Smooth muscle cell (in vitro differentiated cells): ENCODE measurements at regions not wholly inside any gene's neighbourhood (a gene's known extent, or its start where the extent isn't known, plus 50 kb on each side); places are given as distances from the start of the nearest gene placed in this dataset.

Experiments used
- DNase-seq: peaks from one replicate; lab custom pipeline; 2025; ENCODE audit not compliant: unreplicated experiment; lab: John Stamatoyannopoulos, UW
- H2AFZ ChIP-seq: fragments of 200-600 bp; sonication (generic); 2 replicates; pipeline ENCODE4 v1.6.0; 2016; ENCODE audit warnings: antibody characterized with exemption, low read depth, mild to moderate bottlenecking
- H3F3A ChIP-seq: fragments of 200-600 bp; sonication (generic); 2 replicates; pipeline ENCODE4 v1.6.0; 2017; ENCODE audit warnings: antibody characterized with exemption, low read depth
- H3K27ac ChIP-seq: fragments of 200-600 bp; sonication (generic); 2 replicates; pipeline ENCODE4 v1.5.1; 2016; ENCODE audit warnings: low read depth, mild to moderate bottlenecking
- H3K27me3 ChIP-seq: fragments of 200-600 bp; sonication (generic); 2 replicates; pipeline ENCODE4 v1.6.1; 2016; ENCODE audit warnings: low read depth, mild to moderate bottlenecking
- H3K36me3 ChIP-seq: fragments of 200-600 bp; sonication (generic); 2 replicates; pipeline ENCODE4 v1.5.1; 2016; ENCODE audit warnings: low read depth
- H3K4me1 ChIP-seq: fragments of 200-600 bp; sonication (generic); 2 replicates; pipeline ENCODE4 v1.5.1; 2016; ENCODE audit warnings: low read depth
- H3K4me2 ChIP-seq: fragments of 200-600 bp; sonication (generic); 2 replicates; pipeline ENCODE4 v1.6.0; 2016; ENCODE audit warnings: mild to moderate bottlenecking
- H3K4me3 ChIP-seq: fragments of 200-600 bp; sonication (generic); 2 replicates; pipeline ENCODE4 v1.5.1; 2016; ENCODE audit warnings: mild to moderate bottlenecking
- H3K79me2 ChIP-seq: fragments of 200-600 bp; sonication (generic); 2 replicates; pipeline ENCODE4 v1.6.0; 2016; ENCODE audit warnings: low read depth, mild to moderate bottlenecking
- H3K9ac ChIP-seq: fragments of 200-600 bp; sonication (generic); 2 replicates; pipeline ENCODE4 v1.6.0; 2016; ENCODE audit warnings: low read depth
- H3K9me3 ChIP-seq: fragments of 200-600 bp; sonication (generic); replicated peaks from 2 replicates; pipeline ENCODE4 v1.5.1; 2016; ENCODE audit warnings: low read depth
- H4K20me1 ChIP-seq: fragments of 200-600 bp; sonication (generic); 2 replicates; pipeline ENCODE4 v1.6.0; 2016; ENCODE audit warnings: low read depth
- WGBS: methylation state at CpG from one replicate; pipeline ENCODE4 v1.1.7; 2016; ENCODE audit warnings: low lambda C conversion rate; 5-methylcytosine and 5-hydroxymethylcytosine counted together
- TF ChIP-seq, protein P1 (sequence below): fragments of 200-600 bp; sonication (generic); IDR thresholded peaks from 2 replicates; pipeline ENCODE4 v1.5.1; 2017; ENCODE audit warnings: borderline replicate concordance, mild to moderate bottlenecking, antibody characterized with exemption; ENCODE audit not compliant: insufficient read depth, poor library complexity, severe bottlenecking

GRCh38 chr21:25179116-25179515, 428.2 kb downstream of the MRPL39 start:
- WGBS, result 78% methylated on average over 1 of the region's 1 CpG

GRCh38 chr21:25176637-25177412, 430.5 kb downstream of the MRPL39 start:
- no peaks in the 10 kb centered on the region for H3K79me2 ChIP-seq
- H3K27ac ChIP-seq, result no peak overlapping the region
- TF ChIP-seq, protein P1, sequence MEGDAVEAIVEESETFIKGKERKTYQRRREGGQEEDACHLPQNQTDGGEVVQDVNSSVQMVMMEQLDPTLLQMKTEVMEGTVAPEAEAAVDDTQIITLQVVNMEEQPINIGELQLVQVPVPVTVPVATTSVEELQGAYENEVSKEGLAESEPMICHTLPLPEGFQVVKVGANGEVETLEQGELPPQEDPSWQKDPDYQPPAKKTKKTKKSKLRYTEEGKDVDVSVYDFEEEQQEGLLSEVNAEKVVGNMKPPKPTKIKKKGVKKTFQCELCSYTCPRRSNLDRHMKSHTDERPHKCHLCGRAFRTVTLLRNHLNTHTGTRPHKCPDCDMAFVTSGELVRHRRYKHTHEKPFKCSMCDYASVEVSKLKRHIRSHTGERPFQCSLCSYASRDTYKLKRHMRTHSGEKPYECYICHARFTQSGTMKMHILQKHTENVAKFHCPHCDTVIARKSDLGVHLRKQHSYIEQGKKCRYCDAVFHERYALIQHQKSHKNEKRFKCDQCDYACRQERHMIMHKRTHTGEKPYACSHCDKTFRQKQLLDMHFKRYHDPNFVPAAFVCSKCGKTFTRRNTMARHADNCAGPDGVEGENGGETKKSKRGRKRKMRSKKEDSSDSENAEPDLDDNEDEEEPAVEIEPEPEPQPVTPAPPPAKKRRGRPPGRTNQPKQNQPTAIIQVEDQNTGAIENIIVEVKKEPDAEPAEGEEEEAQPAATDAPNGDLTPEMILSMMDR, result no peak
- no peaks in the 10 kb centered on the region for H3K27me3 ChIP-seq
- H3K4me1 ChIP-seq, result no peaks in the 10 kb centered on the region
- no peak overlapping the region for H3K4me2 ChIP-seq
- H3K36me3 ChIP-seq, result no peaks in the 10 kb centered on the region
- DNase-seq, result no peak
- no peaks in the 10 kb centered on the region for H3K9me3 ChIP-seq
- no peak overlapping the region for H2AFZ ChIP-seq
- no peaks in the 10 kb centered on the region for H4K20me1 ChIP-seq
- H3K9ac ChIP-seq, result no peak overlapping the region
- H3F3A ChIP-seq, result no peaks in the 10 kb centered on the region
- H3K4me3 ChIP-seq, result no peak overlapping the region
- 77% methylated on average over 5 of the region's 5 CpGs for WGBS

More at GRCh38 chr21:25179116-25179515, 428.2 kb downstream of the MRPL39 start:
- no peaks in the 10 kb centered on the region for H3K9me3 ChIP-seq
- H2AFZ ChIP-seq, result no peak overlapping the region
- H3K27ac ChIP-seq, result no peak overlapping the region
- no peaks in the 10 kb centered on the region for H3F3A ChIP-seq
- no peaks in the 10 kb centered on the region for H3K36me3 ChIP-seq
- TF ChIP-seq, protein P1, result no peak
- no peaks in the 10 kb centered on the region for H4K20me1 ChIP-seq
- no peak overlapping the region for H3K9ac ChIP-seq
- H3K79me2 ChIP-seq, result no peaks in the 10 kb centered on the region
- no peak for DNase-seq
- no peak overlapping the region for H3K4me3 ChIP-seq
- H3K4me2 ChIP-seq, result no peak overlapping the region
- no peaks in the 10 kb centered on the region for H3K4me1 ChIP-seq
- no peaks in the 10 kb centered on the region for H3K27me3 ChIP-seq

DNA sequence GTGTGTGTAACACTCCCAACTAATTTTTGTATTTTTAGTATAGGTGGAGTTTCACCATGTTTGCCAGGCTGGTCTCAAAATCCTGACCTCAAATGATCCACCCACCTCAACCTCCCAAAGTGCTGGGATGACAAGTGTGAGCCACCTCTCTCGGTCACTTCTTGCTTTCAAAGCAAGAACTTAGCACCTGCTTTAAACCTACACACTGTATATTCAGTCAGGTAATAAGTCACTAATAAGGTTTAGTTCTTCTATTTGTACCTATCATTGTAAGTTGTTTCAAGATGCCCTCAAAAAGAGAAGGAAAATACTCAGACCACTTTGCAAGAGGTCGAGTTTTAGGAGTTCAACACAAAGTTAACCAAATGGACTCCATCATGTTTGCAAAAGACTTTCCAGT, 431.3 kb downstream of the MRPL39 start:
- DNase-seq, result no peak
- TF ChIP-seq, protein P1, result no peak
- 76% methylated on average over 2 of the region's 2 CpGs for WGBS

GRCh38 chr21:25171438-25171837, 435.8 kb downstream of the MRPL39 start:
- WGBS, result 80% methylated on average over 6 of the region's 6 CpGs

More for the DNA sequence above, 431.3 kb downstream of the MRPL39 start:
- Histone ChIP-seq H3K9ac (no peak overlapping the region), H3F3A (no peaks in the 10 kb centered on the region), H2AFZ (no peak overlapping the region), H4K20me1 (no peaks in the 10 kb centered on the region), H3K27ac (no peak overlapping the region), H3K27me3 (no peaks in the 10 kb centered on the region), H3K4me2 (no peak overlapping the region), H3K79me2 (no peaks in the 10 kb centered on the region), H3K4me1 (no peaks in the 10 kb centered on the region), H3K9me3 (no peaks in the 10 kb centered on the region), H3K4me3 (no peak overlapping the region), H3K36me3 (no peaks in the 10 kb centered on the region)

More at GRCh38 chr21:25171438-25171837, 435.8 kb downstream of the MRPL39 start:
- DNase-seq, result no peak
- Histone ChIP-seq H3K9me3 (peaks cover 5% of the 10 kb centered on the region), H3K27me3 (no peaks in the 10 kb centered on the region), H2AFZ (no peak overlapping the region), H3K4me1 (no peaks in the 10 kb centered on the region), H3K4me3 (no peak overlapping the region), H3F3A (no peaks in the 10 kb centered on the region), H3K27ac (no peak overlapping the region), H4K20me1 (no peaks in the 10 kb centered on the region), H3K79me2 (no peaks in the 10 kb centered on the region), H3K36me3 (no peaks in the 10 kb centered on the region), H3K9ac (no peak overlapping the region), H3K4me2 (no peak overlapping the region)
- TF ChIP-seq, protein P1, result no peak
